AG09319 (cell line): ENCODE measurements at regions not wholly inside any gene's neighbourhood (a gene's known extent, or its start where the extent isn't known, plus 50 kb on each side); places are given as distances from the start of the nearest gene placed in this dataset.

ENCODE experiments used
- DNase-seq: peaks from one replicate; pipeline ENCODE4 v3.0.0-alpha.2; 2010; ENCODE audit warnings: low read depth; ENCODE audit errors: extremely low read depth
- CTCF ChIP-seq: IDR thresholded peaks from 2 replicates; pipeline ENCODE4 v1.5.1; 2011; ENCODE audit warnings: low read depth, mild to moderate bottlenecking, inconsistent platforms, low read length, moderate library complexity

GRCh38 chr3:83715307-83715706 is 1243.5 kb upstream of the CADM2 start:
- no peak for DNase-seq
- TF ChIP-seq CTCF: no peak

- no peak for TF ChIP-seq CTCF
- no peak for DNase-seq
Measured at GRCh38 chr3:83729576-83729975, 1229.2 kb upstream of the CADM2 start.

- DNase-seq: no peak
- TF ChIP-seq CTCF: no peak
Measured at GRCh38 chr3:83734656-83735055, 1224.1 kb upstream of the CADM2 start.

GRCh38 chr3:83738202-83738601 is 1220.6 kb upstream of the CADM2 start:
- no peak for DNase-seq
- no peak for TF ChIP-seq CTCF

- no peak for DNase-seq
- no peak for TF ChIP-seq CTCF
Measured at GRCh38 chr3:83740504-83740903, 1218.3 kb upstream of the CADM2 start.

- TF ChIP-seq CTCF: no peak
- no peak for DNase-seq
Measured at GRCh38 chr3:83765956-83766355, 1192.8 kb upstream of the CADM2 start.

GRCh38 chr3:83769791-83770663 is 1188.8 kb upstream of the CADM2 start:
- no peak for DNase-seq
- no peak for TF ChIP-seq CTCF
